HepG2 (cell line): ENCODE measurements at regions not wholly inside any gene's neighbourhood (a gene's known extent, or its start where the extent isn't known, plus 50 kb on each side); places are given as distances from the start of the nearest gene placed in this dataset.

Experiments used
- ATAC-seq: fragments of 200-7000 bp; cut with Tn5 transposase; 3 replicates; pipeline ENCODE4 v1.9.1; 2020; ENCODE audit warnings: mild to moderate bottlenecking, moderate library complexity
- BruUV-seq: library from RNA; stranded (reverse); fragments of 400-500 nt; replicated peaks from 2 replicates; lab custom pipeline; 2021; lab: Mats Ljungman, UMichigan
- CTCF ChIA-PET: fragments of 300-600 bp; formaldehyde crosslinking; extraction: SDS; loops from one replicate; lab custom pipeline; 2021; ENCODE audit warnings: low total read pairs, inconsistent platforms, low intra/inter-chr PET ratio; lab: Yijun Ruan, JAX
- POLR2A ChIA-PET: fragments of 350-600 bp; sonication (Branson Sonifier 250); formaldehyde crosslinking; loops from one replicate; lab custom pipeline; 2020; ENCODE audit warnings: antibody characterized with exemption, inconsistent platforms; lab: Yijun Ruan, JAX
- DNase-seq: peaks from one replicate; pipeline ENCODE4 v3.0.0-alpha.2; 2015; ENCODE audit warnings: low spot score
- FAIRE-seq: peaks from 3 replicates; lab custom pipeline; 2011; peaks lifted over from hg19 to GRCh38; lab: Jason Lieb, UNC
- H2AFZ ChIP-seq: one replicate; pipeline ENCODE4 v1.6.1; 2011; ENCODE audit warnings: low read length, inconsistent platforms
- H3K27ac ChIP-seq: fragments of 300-600 bp; 3 replicates; pipeline ENCODE4 v1.8.0; 2011; ENCODE audit warnings: mixed run types, mild to moderate bottlenecking, mixed read lengths, low read length, inconsistent platforms; ENCODE audit not compliant: insufficient read depth; ENCODE audit errors: extremely low read length
- H3K27me3 ChIP-seq, 2 experiments: fragments of 200-600 bp in 1 of 2; 2 replicates in 1 of 2; 3 replicates in 1 of 2; pipeline versions ENCODE4 v1.6.0 to v1.8.0; 2011; ENCODE audit warnings: low read length in 2 of 2, mild to moderate bottlenecking in 2 of 2, moderate library complexity in 2 of 2, inconsistent platforms in 1 of 2; ENCODE audit not compliant: insufficient read depth in 2 of 2, control insufficient read depth in 1 of 2
- H3K36me3 ChIP-seq, 2 experiments: fragments of 200-600 bp in 1 of 2; replicated peaks in 1 of 2; 2 replicates in 1 of 2; 3 replicates in 1 of 2; pipeline versions ENCODE4 v1.5.1 to v1.8.0; 2011; ENCODE audit warnings: low read length in 2 of 2, inconsistent platforms in 1 of 2; ENCODE audit not compliant: insufficient read depth in 2 of 2, control insufficient read depth in 1 of 2
- H3K4me1 ChIP-seq: 2 replicates; pipeline ENCODE4 v1.5.1; 2012; ENCODE audit warnings: low read length, inconsistent platforms; ENCODE audit not compliant: insufficient read depth
- H3K4me2 ChIP-seq: 2 replicates; pipeline ENCODE4 v1.6.0; 2011; ENCODE audit warnings: low read depth, low read length, inconsistent platforms
- H3K4me3 ChIP-seq, 3 experiments: fragments of 200-600 bp in 1 of 3; sonication (generic), shearing (Covaris generic) in 1 of 3; replicated peaks in 1 of 3; 2 replicates each; pipeline ENCODE4 v1.5.1; 2011 to 2016; ENCODE audit warnings: low read length in 3 of 3, inconsistent platforms in 2 of 3, low read depth in 2 of 3, mild to moderate bottlenecking in 2 of 3, control low read depth in 1 of 3, mixed read lengths in 1 of 3; ENCODE audit not compliant: insufficient read depth in 1 of 3
- H3K79me2 ChIP-seq: one replicate; pipeline ENCODE4 v1.6.1; 2011; ENCODE audit warnings: low read length, inconsistent platforms; ENCODE audit not compliant: insufficient read depth
- H3K9ac ChIP-seq: 2 replicates; pipeline ENCODE4 v1.6.0; 2011; ENCODE audit warnings: mild to moderate bottlenecking, low read depth, low read length, inconsistent platforms; ENCODE audit not compliant: insufficient read depth
- H3K9me3 ChIP-seq: 2 replicates; pipeline ENCODE4 v1.5.1; 2012; ENCODE audit warnings: mild to moderate bottlenecking, low read length
- H4K20me1 ChIP-seq: 2 replicates; pipeline ENCODE4 v1.6.0; 2011; ENCODE audit warnings: inconsistent platforms, mild to moderate bottlenecking, low read length, moderate library complexity; ENCODE audit not compliant: insufficient read depth
- ETV5 ChIP-seq: IDR thresholded peaks from 2 replicates; pipeline ENCODE4 v1.6.1; 2018; ENCODE audit warnings: missing biosample characterization, missing genetic modification reagents, inconsistent platforms, borderline replicate concordance
- HIVEP1 ChIP-seq: sonication (generic); formaldehyde crosslinking; IDR thresholded peaks from 2 replicates; pipeline ENCODE4 v1.4.0; 2020; ENCODE audit warnings: mild to moderate bottlenecking, missing genetic modification reagents
- SP4 ChIP-seq: sonication (generic); formaldehyde crosslinking; IDR thresholded peaks from 2 replicates; pipeline ENCODE4 v1.8.1; 2023; ENCODE audit warnings: mild to moderate bottlenecking, missing genetic modification reagents
- ZNF546 ChIP-seq: sonication (generic); formaldehyde crosslinking; conservative IDR thresholded peaks from 2 replicates; pipeline ENCODE4 v1.8.1; 2023; ENCODE audit warnings: mild to moderate bottlenecking, missing genetic modification reagents
- ZNF75D ChIP-seq: sonication (generic); formaldehyde crosslinking; IDR thresholded peaks from 2 replicates; pipeline ENCODE4 v1.8.1; 2023; ENCODE audit warnings: missing genetic modification reagents, mild to moderate bottlenecking, borderline replicate concordance
- WGBS: methylation state at CpG from one replicate; pipeline ENCODE4 v1.1.6; 2017; ENCODE audit warnings: low lambda C conversion rate; 5-methylcytosine and 5-hydroxymethylcytosine counted together
- in situ Hi-C: cut with HindIII; loops from 2 replicates; pipeline ENCODE4 v1.10.0; 2017; ENCODE audit warnings: low pct_unique_long_range_greater_than_20kb; ENCODE audit not compliant: extremely low pct_ligation_motif_present
- intact Hi-C: fragments of 100-400 bp; cut with micrococcal nuclease; formaldehyde crosslinking; loops from one replicate; pipeline ENCODE4 v1.10.0; 2022; ENCODE audit not compliant: unreplicated experiment
- TF ChIP-seq, protein P1 (sequence below): IDR thresholded peaks from 2 replicates; pipeline ENCODE4 v1.6.1; 2018; ENCODE audit warnings: missing genetic modification reagents, mild to moderate bottlenecking, missing compliant biosample characterization
- TF ChIP-seq, protein P2 (sequence below): IDR thresholded peaks from 2 replicates; pipeline ENCODE4 v1.6.1; 2016; ENCODE audit warnings: control low read depth
- TF ChIP-seq, protein P3 (sequence below): sonication (generic); formaldehyde crosslinking; IDR thresholded peaks from 2 replicates; pipeline ENCODE4 v1.8.0; 2022; ENCODE audit warnings: missing genetic modification reagents, mild to moderate bottlenecking, moderate library complexity, borderline replicate concordance

GRCh38 chr15:37452498-37452897 is 352.1 kb upstream of the MEIS2 start:
- H3K4me1 ChIP-seq, result no peaks in the 10 kb centered on the region
- POLR2A ChIA-PET, result no interaction called here
- WGBS, result 0% methylated on average over 1 of the region's 1 CpG
- no peaks in the 10 kb centered on the region for H3K27me3 ChIP-seq
- H3K9me3 ChIP-seq, result peaks cover 45% of the 10 kb centered on the region
- H3K9ac ChIP-seq, result no peak overlapping the region
- no peaks in the 10 kb centered on the region for H3K79me2 ChIP-seq
- DNase-seq, result no peak
- no peak overlapping the region for H3K4me3 ChIP-seq
- no peak for ATAC-seq
- H2AFZ ChIP-seq, result no peak overlapping the region
- TF ChIP-seq, protein P1, sequence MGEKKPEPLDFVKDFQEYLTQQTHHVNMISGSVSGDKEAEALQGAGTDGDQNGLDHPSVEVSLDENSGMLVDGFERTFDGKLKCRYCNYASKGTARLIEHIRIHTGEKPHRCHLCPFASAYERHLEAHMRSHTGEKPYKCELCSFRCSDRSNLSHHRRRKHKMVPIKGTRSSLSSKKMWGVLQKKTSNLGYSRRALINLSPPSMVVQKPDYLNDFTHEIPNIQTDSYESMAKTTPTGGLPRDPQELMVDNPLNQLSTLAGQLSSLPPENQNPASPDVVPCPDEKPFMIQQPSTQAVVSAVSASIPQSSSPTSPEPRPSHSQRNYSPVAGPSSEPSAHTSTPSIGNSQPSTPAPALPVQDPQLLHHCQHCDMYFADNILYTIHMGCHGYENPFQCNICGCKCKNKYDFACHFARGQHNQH, result no peak
- TF ChIP-seq, protein P2, sequence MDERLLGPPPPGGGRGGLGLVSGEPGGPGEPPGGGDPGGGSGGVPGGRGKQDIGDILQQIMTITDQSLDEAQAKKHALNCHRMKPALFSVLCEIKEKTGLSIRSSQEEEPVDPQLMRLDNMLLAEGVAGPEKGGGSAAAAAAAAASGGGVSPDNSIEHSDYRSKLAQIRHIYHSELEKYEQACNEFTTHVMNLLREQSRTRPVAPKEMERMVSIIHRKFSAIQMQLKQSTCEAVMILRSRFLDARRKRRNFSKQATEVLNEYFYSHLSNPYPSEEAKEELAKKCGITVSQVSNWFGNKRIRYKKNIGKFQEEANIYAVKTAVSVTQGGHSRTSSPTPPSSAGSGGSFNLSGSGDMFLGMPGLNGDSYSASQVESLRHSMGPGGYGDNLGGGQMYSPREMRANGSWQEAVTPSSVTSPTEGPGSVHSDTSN (CRISPR knock-in tag), result no peak
- TF ChIP-seq, protein P3, sequence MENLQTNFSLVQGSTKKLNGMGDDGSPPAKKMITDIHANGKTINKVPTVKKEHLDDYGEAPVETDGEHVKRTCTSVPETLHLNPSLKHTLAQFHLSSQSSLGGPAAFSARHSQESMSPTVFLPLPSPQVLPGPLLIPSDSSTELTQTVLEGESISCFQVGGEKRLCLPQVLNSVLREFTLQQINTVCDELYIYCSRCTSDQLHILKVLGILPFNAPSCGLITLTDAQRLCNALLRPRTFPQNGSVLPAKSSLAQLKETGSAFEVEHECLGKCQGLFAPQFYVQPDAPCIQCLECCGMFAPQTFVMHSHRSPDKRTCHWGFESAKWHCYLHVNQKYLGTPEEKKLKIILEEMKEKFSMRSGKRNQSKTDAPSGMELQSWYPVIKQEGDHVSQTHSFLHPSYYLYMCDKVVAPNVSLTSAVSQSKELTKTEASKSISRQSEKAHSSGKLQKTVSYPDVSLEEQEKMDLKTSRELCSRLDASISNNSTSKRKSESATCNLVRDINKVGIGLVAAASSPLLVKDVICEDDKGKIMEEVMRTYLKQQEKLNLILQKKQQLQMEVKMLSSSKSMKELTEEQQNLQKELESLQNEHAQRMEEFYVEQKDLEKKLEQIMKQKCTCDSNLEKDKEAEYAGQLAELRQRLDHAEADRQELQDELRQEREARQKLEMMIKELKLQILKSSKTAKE (CRISPR knock-in tag), result no peak
- TF ChIP-seq HIVEP1 (CRISPR knock-in tag) (no peak), ETV5 (CRISPR knock-in tag) (no peak), ZNF75D (CRISPR knock-in tag) (no peak), ZNF546 (CRISPR knock-in tag) (no peak), SP4 (no peak)
- H3K4me2 ChIP-seq, result no peak overlapping the region
- no peak overlapping the region for H3K27ac ChIP-seq
- BruUV-seq, result no TSS peak
- intact Hi-C loops (no loop called here), in situ Hi-C loops (no loop called here)
- no peak for FAIRE-seq
- H3K36me3 ChIP-seq, result no peaks in the 10 kb centered on the region
- no peaks in the 10 kb centered on the region for H4K20me1 ChIP-seq
- CTCF ChIA-PET, result no interaction called here
